Keratinocyte (primary cell): ENCODE measurements at regions not wholly inside any gene's neighbourhood (a gene's known extent, or its start where the extent isn't known, plus 50 kb on each side); places are given as distances from the start of the nearest gene placed in this dataset.

ENCODE experiments used
- EZH2 ChIP-seq: IDR thresholded peaks from one replicate; pipeline ENCODE4 v1.6.1; 2012; ENCODE audit warnings: inconsistent platforms, mild to moderate bottlenecking, low read length, moderate library complexity
- TF ChIP-seq, protein P1 (sequence below), 3 experiments: IDR thresholded peaks in 1 of 3; conservative IDR thresholded peaks in 1 of 3; optimal IDR thresholded peaks in 1 of 3; 2 replicates in 2 of 3; 3 replicates in 1 of 3; pipeline versions ENCODE3 to v1.5.1; 2011; ENCODE audit warnings: low read length in 3 of 3, mild to moderate bottlenecking in 3 of 3, moderate library complexity in 2 of 3, control low read depth in 1 of 3, inconsistent platforms in 1 of 3; ENCODE audit not compliant: insufficient read depth in 2 of 3; ENCODE audit errors: extremely low read depth in 1 of 3

DNA sequence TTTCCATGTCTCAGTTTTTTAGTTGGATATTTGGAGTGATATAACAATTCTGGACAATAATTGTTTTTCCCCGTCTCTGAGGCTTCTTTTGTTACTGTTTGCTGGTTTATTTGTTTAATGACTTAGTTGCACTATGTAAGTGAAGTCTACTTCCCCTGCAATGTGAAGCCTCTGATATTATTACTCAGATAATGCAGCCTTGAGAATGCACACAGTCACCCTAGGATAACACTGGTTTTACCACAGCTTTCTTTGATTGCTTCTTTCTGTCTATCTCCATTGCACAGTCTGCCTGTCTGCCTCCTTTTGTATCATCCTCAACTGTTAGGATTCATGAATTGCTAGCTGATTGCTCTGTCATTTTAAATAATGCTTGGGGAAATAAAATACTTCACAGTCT, 208.7 kb upstream of the ROBO1 start:
- TF ChIP-seq, protein P1, sequence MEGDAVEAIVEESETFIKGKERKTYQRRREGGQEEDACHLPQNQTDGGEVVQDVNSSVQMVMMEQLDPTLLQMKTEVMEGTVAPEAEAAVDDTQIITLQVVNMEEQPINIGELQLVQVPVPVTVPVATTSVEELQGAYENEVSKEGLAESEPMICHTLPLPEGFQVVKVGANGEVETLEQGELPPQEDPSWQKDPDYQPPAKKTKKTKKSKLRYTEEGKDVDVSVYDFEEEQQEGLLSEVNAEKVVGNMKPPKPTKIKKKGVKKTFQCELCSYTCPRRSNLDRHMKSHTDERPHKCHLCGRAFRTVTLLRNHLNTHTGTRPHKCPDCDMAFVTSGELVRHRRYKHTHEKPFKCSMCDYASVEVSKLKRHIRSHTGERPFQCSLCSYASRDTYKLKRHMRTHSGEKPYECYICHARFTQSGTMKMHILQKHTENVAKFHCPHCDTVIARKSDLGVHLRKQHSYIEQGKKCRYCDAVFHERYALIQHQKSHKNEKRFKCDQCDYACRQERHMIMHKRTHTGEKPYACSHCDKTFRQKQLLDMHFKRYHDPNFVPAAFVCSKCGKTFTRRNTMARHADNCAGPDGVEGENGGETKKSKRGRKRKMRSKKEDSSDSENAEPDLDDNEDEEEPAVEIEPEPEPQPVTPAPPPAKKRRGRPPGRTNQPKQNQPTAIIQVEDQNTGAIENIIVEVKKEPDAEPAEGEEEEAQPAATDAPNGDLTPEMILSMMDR (optimal IDR thresholded peaks at IDR 0.05 in 1 of 3, IDR thresholded peaks at IDR 0.05 in 1 of 3, conservative IDR thresholded peaks at IDR 0.05 in 1 of 3; ENCODE audit: extremely low read depth in 1 of 3, insufficient read depth in 2 of 3, low read length in 3 of 3): no peak
- no peak for TF ChIP-seq EZH2
